Cardiac septum (tissue), 1 donor: ENCODE measurements at regions not wholly inside any gene's neighbourhood (a gene's known extent, or its start where the extent isn't known, plus 50 kb on each side); places are given as distances from the start of the nearest gene placed in this dataset.

Experiments used
- DNase-seq: peaks from one replicate; pipeline ENCODE4 v3.0.0-alpha.2; 2020; ENCODE audit warnings: low spot score
- intact Hi-C: fragments of 100-400 bp; cut with DNase I; formaldehyde crosslinking; loops from one replicate; pipeline ENCODE4 v1.14.0; 2022
- donor health status: DM: no; HTN: no; CAD: no.

DNA sequence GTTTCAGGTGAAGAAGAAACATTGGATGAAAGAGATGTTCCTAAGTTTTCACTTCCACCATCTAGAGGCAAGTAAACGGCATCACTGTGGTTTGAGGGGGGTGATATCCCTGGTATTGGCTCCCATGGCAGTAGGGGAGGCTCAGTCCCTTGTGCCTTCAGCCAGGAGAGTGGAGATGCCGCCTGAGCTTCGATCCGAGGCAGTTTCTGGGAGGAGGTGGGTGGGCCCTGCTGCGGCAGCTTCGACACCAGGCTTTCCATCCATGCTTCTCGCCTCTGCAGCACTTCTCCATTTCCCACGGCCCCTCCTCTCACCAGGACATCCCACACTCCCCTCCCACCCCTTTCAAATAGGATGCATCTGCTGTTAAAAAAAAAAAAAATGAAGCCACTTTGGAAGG is 258.3 kb downstream of the GADD45G start:
- DNase-seq: peak; percentile 59
- intact Hi-C loops: no loop called here

DNA sequence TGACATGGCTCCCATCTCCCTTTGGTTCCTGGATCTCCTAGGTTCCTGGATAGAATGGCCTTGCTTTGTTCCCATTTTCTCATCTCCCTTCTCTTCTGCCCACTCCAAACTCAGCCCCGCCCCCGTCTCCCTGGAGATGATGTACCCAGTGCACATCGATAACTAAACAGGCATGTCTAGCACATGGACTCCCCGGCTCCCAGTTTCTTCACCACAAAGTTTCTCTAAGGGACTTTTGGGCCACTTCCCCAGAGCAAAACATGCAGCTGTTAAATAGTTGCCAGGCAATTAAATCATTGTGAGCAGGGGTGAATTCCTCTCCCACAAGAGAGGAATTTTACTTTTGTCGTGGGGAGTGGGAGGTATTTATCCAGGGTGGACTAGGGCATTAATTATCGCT is 259.0 kb downstream of the GADD45G start:
- peak; percentile 15 for DNase-seq
- intact Hi-C loops: no loop called here

- intact Hi-C loops: no loop called here
- DNase-seq: peak; percentile 63
Measured at GRCh38 chr9:89864257-89864656, 259.4 kb downstream of the GADD45G start.

- peak; percentile 56 for DNase-seq
- intact Hi-C loops: no loop called here
Measured at GRCh38 chr9:89864731-89865130, 259.9 kb downstream of the GADD45G start.

DNA sequence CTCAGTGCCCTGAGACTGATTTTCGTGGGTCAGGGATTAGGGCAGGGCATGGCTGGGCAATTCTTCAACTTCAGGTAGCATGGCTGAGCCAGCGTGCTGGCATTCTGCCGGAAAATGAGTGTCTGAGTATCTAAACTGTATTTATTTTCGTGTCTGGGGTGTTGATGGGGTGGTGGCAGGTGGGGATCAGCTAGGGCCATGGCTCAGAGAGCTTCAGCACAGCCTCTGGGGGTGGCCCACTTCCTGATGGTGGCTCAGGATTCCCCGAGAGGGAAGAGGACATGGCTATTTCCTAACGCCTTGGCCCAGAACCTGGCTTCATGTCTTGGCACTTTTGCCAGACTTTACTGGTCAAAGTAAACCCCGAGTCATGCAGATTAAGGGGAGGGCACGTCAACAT is 260.5 kb downstream of the GADD45G start:
- intact Hi-C loops: no loop called here
- peak; percentile 31 for DNase-seq

GRCh38 chr9:89865981-89866380 is 261.2 kb downstream of the GADD45G start:
- no peak for DNase-seq
- intact Hi-C loops: no loop called here

DNA sequence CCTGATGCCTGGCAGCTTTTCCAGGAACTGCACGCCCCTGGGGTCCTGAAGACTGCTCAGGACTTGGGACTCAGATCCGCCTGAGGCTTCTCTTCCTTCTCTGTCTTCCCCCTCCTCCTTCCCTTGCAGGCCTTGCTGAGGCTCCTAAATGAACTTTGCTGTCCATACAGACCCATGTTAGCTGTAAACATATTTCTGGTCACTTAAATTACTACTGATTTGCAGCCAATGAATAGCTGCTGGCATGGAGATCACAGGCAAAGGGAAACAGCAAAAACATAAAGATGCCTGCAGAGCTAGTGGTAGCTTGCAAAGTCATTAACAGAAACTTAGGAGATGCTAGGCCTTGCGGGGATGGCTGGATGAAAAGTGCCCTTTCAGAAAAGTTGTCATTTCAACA is 261.9 kb downstream of the GADD45G start:
- intact Hi-C loops: no loop called here
- peak; percentile 22 for DNase-seq

- DNase-seq: peak; percentile 22
- intact Hi-C loops: no loop called here
Measured at GRCh38 chr9:89868100-89868499, 263.3 kb downstream of the GADD45G start.

DNA sequence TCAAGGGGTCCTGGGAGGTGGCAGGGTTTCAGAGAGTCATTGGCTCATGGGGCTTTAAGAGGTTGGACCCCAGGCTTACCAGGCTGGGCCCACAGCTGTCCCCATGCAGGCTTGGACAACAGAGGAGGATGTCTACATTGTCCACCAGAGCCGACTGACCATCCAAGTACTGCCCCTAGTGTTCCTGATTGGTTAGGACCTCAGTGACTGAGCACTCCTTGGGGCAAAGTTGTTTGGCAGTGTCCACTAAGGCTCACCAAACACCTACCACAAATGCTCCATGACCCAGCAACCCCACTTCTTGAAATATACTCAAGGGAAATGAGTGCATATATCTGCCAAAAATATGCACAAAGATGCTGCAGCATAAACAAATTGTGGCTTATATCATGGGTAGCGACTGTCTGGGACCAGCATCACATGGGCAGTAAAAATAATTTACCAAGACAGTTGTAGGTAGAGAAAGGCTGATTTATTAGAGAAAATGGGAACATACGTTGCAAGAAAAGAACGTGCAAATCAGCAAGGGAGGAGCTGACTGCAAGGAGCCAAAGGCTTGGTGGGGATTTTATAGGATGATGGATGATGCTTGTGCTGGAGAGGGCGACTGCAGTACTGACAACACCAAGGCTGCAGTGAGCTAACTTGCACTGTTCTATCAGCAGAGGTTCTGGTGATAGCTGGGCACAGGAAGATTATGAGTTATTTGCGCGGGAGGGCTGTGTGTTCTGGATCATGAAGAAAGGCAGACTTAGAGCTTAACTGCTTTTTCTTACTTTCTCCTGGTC is 265.2 kb downstream of the GADD45G start:
- intact Hi-C loops: loop anchor here (5.0 kb wide), 2 partner anchors 53 to 132 kb away; no protein-coding TSS in a partner anchor

DNA sequence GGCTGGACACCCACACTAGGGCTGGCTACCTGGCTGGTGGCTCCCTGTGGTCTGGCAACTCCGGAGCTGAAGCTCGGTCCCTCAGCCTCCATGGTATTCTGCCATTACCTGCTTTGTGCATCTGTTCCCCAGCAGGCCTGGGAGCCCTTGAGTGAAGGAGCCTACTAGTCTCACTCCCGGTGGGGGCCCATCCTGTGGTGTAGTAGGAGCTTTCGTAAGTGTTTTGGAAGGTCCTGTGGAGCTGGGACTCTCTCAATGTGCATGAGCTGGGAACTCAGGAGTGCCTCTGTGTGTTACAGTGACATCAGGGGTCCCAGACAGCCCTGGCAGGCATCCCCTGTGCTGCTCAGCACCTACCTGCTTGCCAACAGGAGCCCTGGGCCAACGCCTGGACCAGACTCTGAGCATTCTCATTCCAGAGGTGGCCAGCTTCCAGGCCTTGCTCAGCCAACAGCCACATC is 267.1 kb downstream of the GADD45G start:
- peak; percentile 76 for DNase-seq

More for the DNA sequence above, 265.2 kb downstream of the GADD45G start:
- peak; percentile 49 for DNase-seq

DNA sequence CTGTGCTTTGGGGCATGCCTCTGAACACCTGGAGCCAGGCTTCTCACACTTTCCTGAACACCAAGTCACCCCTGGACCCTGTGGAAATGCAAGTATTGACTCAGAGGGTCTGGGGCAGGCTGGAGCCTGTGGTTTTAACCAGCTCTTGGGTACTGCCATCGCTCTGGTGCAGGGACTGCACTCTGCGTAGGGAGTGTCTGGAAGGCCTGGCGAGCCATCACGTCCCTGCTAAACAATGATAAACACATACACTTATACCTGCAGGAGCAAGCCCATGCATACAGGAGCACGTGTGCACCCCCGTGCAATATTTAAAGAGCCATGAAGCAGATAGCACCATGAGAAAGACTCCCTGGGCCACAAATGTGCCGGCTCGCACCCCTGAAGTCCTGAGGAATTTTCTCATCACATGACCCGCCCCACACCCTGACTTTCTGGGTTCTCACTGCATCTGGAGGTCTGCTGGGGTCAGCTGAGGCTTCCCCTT is 267.7 kb downstream of the GADD45G start:
- peak; percentile 61 for DNase-seq

More for the DNA sequence above, 267.1 kb downstream of the GADD45G start:
- intact Hi-C loops: loop anchor here (5.0 kb wide), 2 partner anchors 55 to 130 kb away; no protein-coding TSS in a partner anchor

DNA sequence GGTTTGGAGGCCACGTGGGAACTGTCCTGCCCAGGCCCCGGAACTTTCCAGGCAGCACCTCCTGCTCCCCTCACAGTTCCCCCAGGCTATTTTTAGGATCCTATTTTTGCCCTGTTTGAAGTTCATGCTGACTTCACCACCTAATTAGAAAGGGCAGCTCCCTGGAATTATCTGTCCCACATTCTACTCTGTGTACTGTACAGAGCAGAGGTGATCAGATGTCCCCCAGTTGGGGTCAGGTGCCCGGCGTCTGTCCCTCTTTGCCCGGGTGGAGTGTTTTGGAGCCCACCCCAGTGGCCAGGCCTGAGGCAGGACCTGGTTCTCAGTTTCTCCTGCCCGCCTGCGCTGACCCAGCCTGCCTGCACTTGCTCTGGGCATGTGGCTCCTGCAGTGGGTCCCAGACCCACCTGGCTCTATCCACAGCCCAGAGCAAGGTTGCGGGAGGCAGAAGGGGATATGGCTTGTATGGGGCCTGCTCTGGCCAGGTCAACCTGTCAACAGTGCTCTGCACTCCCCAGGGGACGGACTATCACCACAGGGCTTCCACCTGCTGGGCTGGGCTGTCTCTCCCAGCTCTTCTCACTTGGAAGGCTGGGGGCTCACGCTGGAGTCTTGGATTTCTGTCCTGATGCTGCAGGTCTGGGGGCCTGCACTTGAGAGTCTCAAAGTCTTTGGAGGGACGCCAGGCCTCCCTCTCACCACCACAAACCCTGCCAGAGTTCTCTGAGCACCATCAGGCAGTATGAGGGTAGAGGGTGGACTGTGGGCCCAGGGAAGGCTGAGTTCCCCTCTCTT is 268.3 kb downstream of the GADD45G start:
- DNase-seq: peak; percentile 80
- intact Hi-C loops: loop anchor here (5.0 kb wide), 2 partner anchors 56 to 129 kb away; no protein-coding TSS in a partner anchor

More for the DNA sequence above, 267.7 kb downstream of the GADD45G start:
- intact Hi-C loops: loop anchor here (5.0 kb wide), 2 partner anchors 55 to 130 kb away; no protein-coding TSS in a partner anchor

- intact Hi-C loops: loop anchor here (5.0 kb wide), 2 partner anchors 56 to 128 kb away; no protein-coding TSS in a partner anchor
- peak; percentile 47 for DNase-seq
Measured at GRCh38 chr9:89873801-89874200, 269.0 kb downstream of the GADD45G start.

DNA sequence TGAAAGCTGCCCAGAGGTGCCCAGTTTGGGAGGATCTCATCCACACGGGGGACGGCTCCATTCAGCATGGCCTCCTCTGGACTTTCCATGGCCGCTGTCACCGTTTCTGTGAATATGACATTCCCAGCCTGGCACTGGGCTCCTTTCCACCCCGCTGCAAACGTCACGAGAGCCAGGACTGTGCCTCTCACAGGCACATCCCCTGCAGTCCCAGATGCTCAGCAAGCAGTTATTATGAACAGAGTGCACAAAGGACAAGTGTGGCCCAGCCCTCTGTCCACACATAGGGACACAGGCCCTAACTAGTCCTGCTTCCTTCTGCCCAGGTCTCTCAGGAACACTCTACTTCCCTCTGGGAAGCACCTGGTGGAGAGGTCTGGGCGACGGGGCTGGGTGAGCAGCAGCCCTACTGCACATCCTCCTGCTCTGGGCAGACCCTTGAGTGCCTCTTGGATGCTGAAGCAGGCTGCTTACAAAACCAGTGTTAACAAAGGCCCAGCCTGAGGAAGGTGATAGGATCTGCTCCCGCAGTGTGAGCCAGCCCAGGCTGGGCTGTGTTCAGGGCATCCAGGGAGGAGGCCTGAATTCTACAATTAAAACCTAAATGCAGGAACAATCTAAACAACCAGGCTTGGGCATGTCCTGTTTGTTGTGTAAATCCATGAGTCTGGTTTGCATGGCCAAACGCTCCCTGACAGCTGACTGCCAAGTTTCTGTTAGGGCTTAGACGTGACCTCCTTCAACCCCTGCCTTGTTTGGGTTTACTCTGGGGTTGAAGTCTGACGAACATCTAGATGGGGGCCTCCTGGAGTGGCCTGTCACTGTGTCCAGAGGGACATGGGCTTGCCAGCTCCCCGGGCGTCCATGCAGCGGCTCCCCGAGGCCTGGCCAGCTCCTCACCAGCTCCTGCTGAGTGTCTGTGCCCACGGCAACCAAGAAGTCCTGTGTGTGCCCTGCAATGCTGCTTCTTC is 269.8 kb downstream of the GADD45G start:
- intact Hi-C loops: loop anchor here (5.0 kb wide), 3 partner anchors 57 to 267 kb away; partner anchors contain the start of gene GADD45G
- DNase-seq: peak; percentile 76

- peak; percentile 61 for DNase-seq
- intact Hi-C loops: loop anchor here (5.0 kb wide), 1 partner anchor 270 kb away; the partner anchor contains the start of gene GADD45G
Measured at GRCh38 chr9:89877051-89878002, 272.5 kb downstream of the GADD45G start.

GRCh38 chr9:89878003-89878411 is 273.2 kb downstream of the GADD45G start:
- intact Hi-C loops: loop anchor here (5.0 kb wide), 1 partner anchor 271 kb away; the partner anchor contains the start of gene GADD45G
- peak; percentile 22 for DNase-seq

DNA sequence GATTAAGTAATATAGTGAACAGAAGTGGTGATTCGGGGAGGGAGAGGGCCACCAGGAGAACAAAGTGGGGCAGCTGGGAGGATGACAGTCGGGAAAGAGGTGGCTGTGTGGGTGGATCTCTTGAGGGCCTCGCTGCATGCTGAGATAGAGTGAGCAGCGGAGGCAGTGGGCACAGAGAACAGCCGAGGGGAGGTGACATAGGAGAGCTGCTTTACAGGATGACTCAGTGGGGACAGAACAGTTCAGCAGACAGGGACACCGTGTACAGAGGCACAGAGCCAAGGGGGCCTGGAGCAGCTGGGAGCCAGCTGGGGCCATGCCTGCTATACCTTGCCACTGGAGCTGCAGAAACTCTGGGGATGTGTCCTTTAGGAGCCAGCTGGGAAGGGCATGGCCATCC is 273.9 kb downstream of the GADD45G start:
- intact Hi-C loops: loop anchor here (5.0 kb wide), 1 partner anchor 271 kb away; the partner anchor contains the start of gene GADD45G

More for the DNA sequence above, 273.9 kb downstream of the GADD45G start:
- DNase-seq: peak; percentile 90
